Heart left ventricle (tissue), 16 donors: ENCODE measurements at regions not wholly inside any gene's neighbourhood (a gene's known extent, or its start where the extent isn't known, plus 50 kb on each side); places are given as distances from the start of the nearest gene placed in this dataset.

ENCODE experiments used
- ATAC-seq, 4 donors: fragments of 200-7000 bp; cut with Tn5 transposase; one replicate each; pipeline ENCODE4 v1.9.1; 2020 to 2022; ENCODE audit warnings: moderate library complexity in 4 of 4, mild to moderate bottlenecking in 3 of 4, moderate number of reproducible peaks in 1 of 4
- DNase-seq, 5 donors: peaks; one replicate each; pipeline ENCODE4 v3.0.0-alpha.2; 2020
- H3K27ac ChIP-seq, 12 donors: fragments of 200-600 bp; sonication (generic) in 4 of 12; one replicate each; pipeline versions ENCODE4 v1.5.0 to v1.8.0; 2016 to 2022; ENCODE audit warnings: mild to moderate bottlenecking in 2 of 12
- H3K27me3 ChIP-seq, 9 donors: fragments of 200-600 bp; sonication (generic) in 2 of 9; one replicate each; pipeline versions ENCODE4 v1.5.1 to v1.8.0; 2016 to 2022; ENCODE audit warnings: mild to moderate bottlenecking in 3 of 9
- H3K36me3 ChIP-seq, 9 donors: fragments of 200-600 bp; sonication (generic) in 2 of 9; one replicate each; pipeline versions ENCODE4 v1.5.0 to v1.8.0; 2018 to 2022; ENCODE audit warnings: mild to moderate bottlenecking in 2 of 9
- H3K4me1 ChIP-seq, 12 donors: fragments of 200-600 bp; sonication (generic) in 4 of 12; one replicate each; pipeline versions ENCODE4 v1.5.0 to v1.8.0; 2016 to 2022; ENCODE audit warnings: mild to moderate bottlenecking in 3 of 12
- H3K4me3 ChIP-seq, 12 donors: fragments of 200-600 bp; sonication (generic) in 4 of 12; one replicate each; pipeline versions ENCODE4 v1.5.0 to v1.8.0; 2017 to 2022; ENCODE audit warnings: mild to moderate bottlenecking in 9 of 12, moderate library complexity in 4 of 12
- H3K9me3 ChIP-seq, 12 donors: fragments of 200-600 bp; sonication (generic) in 4 of 12; one replicate each; pipeline versions ENCODE4 v1.5.0 to v1.8.0; 2016 to 2022; ENCODE audit warnings: mild to moderate bottlenecking in 1 of 12
- CTCF ChIP-seq, 12 donors: fragments of 200-600 bp; sonication (generic) in 4 of 12; IDR thresholded peaks; one replicate each; pipeline versions ENCODE4 v1.5.0 to v1.8.0; 2018 to 2022; ENCODE audit warnings: antibody characterized with exemption in 12 of 12, mild to moderate bottlenecking in 5 of 12
- POLR2A ChIP-seq, 2 donors: fragments of 450-650 bp; IDR thresholded peaks; one replicate each; pipeline ENCODE4 v1.6.1; 2017; ENCODE audit warnings: antibody characterized with exemption in 2 of 2, mild to moderate bottlenecking in 2 of 2, moderate library complexity in 2 of 2
- WGBS, 4 donors: extraction: QIAGEN DNeasy Blood & Tissue Kit in 2 of 4; methylation state at CpG; one replicate each; pipeline versions ENCODE4 v1.1.5 to v1.1.7; 2013 to 2018; 5-methylcytosine and 5-hydroxymethylcytosine counted together
- intact Hi-C, 10 donors: fragments of 100-400 bp; cut with DNase I; formaldehyde crosslinking; loops; one replicate each; pipeline versions ENCODE4 v1.11.1 to v1.14.2; 2022
- donor health status: ischemic (EF 13 %, LVEDD 7.1; RV severe dilation, severe dysfunction).
- donor health status: healthy with polysubstance abuse.
- donor health status: DM: no; HTN: yes; CAD: no.
- donor health status: DM: no; HTN: no; CAD: no.
- donor health status: ischemic (EF 25% LVEDD 6.9; RV normal size, moderate dysfunction).
- donor health status: ischemic (EF 25% LVEDD 5.7; RV mildly dilated, moderate dysfunction).
- donor health status: healthy.
- donor health status: DM: yes; HTN: yes; CAD: no.
- donor health status: ischemic (EF 35%, LVEDD 5.7; RV mildly dilated, moderate dysfunction).
- donor health status: nonischemic (EF 11% LVEDD 7.7; RV severe dilation, severe dysfunction).
- donor health status: DM: yes; HTN: yes; CAD: no.
- donor health status: PGD.
- donor health status: ischemic (EF 29% LVEDD 5.4; RV normal size, mild dysfunction).
- donor health status: nonischemic (EF 23%, LVEDD 6.1; RV moderate dilation, normal function).

- no peak for TF ChIP-seq POLR2A (IDR thresholded peaks at IDR 0.05)
- TF ChIP-seq CTCF (IDR thresholded peaks at IDR 0.05): no peak
- H3K9me3 ChIP-seq: no peaks in the 10 kb centered on the region
- no peak overlapping the region for H3K27ac ChIP-seq
- no peak overlapping the region for H3K4me3 ChIP-seq
- DNase-seq (no peak), ATAC-seq (no peak)
- no peaks in the 10 kb centered on the region for H3K4me1 ChIP-seq
- WGBS, 4 donors: 49 to 59% (median 56%) methylated on average over 10 of the region's 10 CpGs
- peaks cover 0 to 64% (median 25%) of the 10 kb centered on the region in 9 donors for H3K27me3 ChIP-seq
- intact Hi-C loops: no loop called here
- no peaks in the 10 kb centered on the region for H3K36me3 ChIP-seq
These were observed 55.1 kb upstream of the SIX3 start for GRCh38 chr2:44886414-44886813.

- Histone ChIP-seq H3K36me3 (no peaks in the 10 kb centered on the region), H3K27me3 (peaks cover 0 to 45% (median 18%) of the 10 kb centered on the region in 9 donors), H3K4me3 (no peak overlapping the region), H3K9me3 (peaks cover 0 to 13% (median 0%) of the 10 kb centered on the region in 12 donors), H3K4me1 (no peaks in the 10 kb centered on the region), H3K27ac (no peak overlapping the region)
- intact Hi-C loops: no loop called here
- TF ChIP-seq CTCF (IDR thresholded peaks at IDR 0.05) (no peak), POLR2A (IDR thresholded peaks at IDR 0.05) (no peak)
- DNase-seq: no peak
- ATAC-seq: no peak
- WGBS, 4 donors: 66 to 76% (median 70%) methylated on average over 3 of the region's 3 CpGs
These were observed 52.4 kb upstream of the SIX3 start for GRCh38 chr2:44889096-44889495.
